Subcutaneous abdominal adipose tissue (tissue), 5 donors: ENCODE measurements at regions not wholly inside any gene's neighbourhood (a gene's known extent, or its start where the extent isn't known, plus 50 kb on each side); places are given as distances from the start of the nearest gene placed in this dataset.
A peak's percentile ranks its signal among the peaks of the same experiment; 100 is the strongest.

ENCODE experiments used
- H3K27ac ChIP-seq: one replicate; pipeline ENCODE4 v1.7.0; 2013; ENCODE audit warnings: low read depth, mild to moderate bottlenecking, inconsistent platforms, low read length, moderate library complexity
- H3K27me3 ChIP-seq, 5 donors: one replicate each; pipeline ENCODE4 v1.7.0; 2013; ENCODE audit warnings: low read length in 5 of 5, inconsistent platforms in 1 of 5; ENCODE audit not compliant: control insufficient read depth in 5 of 5, insufficient read depth in 4 of 5
- H3K36me3 ChIP-seq, 5 donors: one replicate each; pipeline ENCODE4 v1.7.0; 2013; ENCODE audit warnings: low read length in 5 of 5; ENCODE audit not compliant: control insufficient read depth in 5 of 5, insufficient read depth in 5 of 5
- H3K4me1 ChIP-seq, 5 donors: one replicate each; pipeline ENCODE4 v1.7.0; 2013; ENCODE audit warnings: low read length in 5 of 5, mild to moderate bottlenecking in 3 of 5, moderate library complexity in 1 of 5; ENCODE audit not compliant: control insufficient read depth in 5 of 5, insufficient read depth in 5 of 5
- H3K4me3 ChIP-seq, 5 donors: one replicate each; pipeline ENCODE4 v1.7.0; 2013; ENCODE audit warnings: low read length in 5 of 5, low read depth in 1 of 5
- H3K9ac ChIP-seq, 5 donors: one replicate each; pipeline ENCODE4 v1.7.0; 2013; ENCODE audit warnings: low read length in 5 of 5, mild to moderate bottlenecking in 4 of 5, moderate library complexity in 3 of 5
- H3K9me3 ChIP-seq, 5 donors: one replicate each; pipeline ENCODE4 v1.7.0; 2013; ENCODE audit warnings: low read length in 5 of 5; ENCODE audit not compliant: control insufficient read depth in 5 of 5
- donor health status: healthy.
- donor health status: healthy.
- donor health status: healthy.
- donor health status: healthy.
- donor health status: healthy.

- no peaks in the 10 kb centered on the region for H3K36me3 ChIP-seq
- peaks cover 0 to 11% (median 4%) of the 10 kb centered on the region in 5 donors for H3K9me3 ChIP-seq
- H3K27ac ChIP-seq = no peak overlapping the region
- H3K4me1 ChIP-seq = peaks cover 0 to 11% (median 7%) of the 10 kb centered on the region in 5 donors
- no peaks in the 10 kb centered on the region for H3K27me3 ChIP-seq
- no peak overlapping the region for H3K4me3 ChIP-seq
- H3K9ac ChIP-seq = no peak overlapping the region
Observed at GRCh38 chr6:14467591-14467990, 350.0 kb downstream of the CD83 start.

DNA sequence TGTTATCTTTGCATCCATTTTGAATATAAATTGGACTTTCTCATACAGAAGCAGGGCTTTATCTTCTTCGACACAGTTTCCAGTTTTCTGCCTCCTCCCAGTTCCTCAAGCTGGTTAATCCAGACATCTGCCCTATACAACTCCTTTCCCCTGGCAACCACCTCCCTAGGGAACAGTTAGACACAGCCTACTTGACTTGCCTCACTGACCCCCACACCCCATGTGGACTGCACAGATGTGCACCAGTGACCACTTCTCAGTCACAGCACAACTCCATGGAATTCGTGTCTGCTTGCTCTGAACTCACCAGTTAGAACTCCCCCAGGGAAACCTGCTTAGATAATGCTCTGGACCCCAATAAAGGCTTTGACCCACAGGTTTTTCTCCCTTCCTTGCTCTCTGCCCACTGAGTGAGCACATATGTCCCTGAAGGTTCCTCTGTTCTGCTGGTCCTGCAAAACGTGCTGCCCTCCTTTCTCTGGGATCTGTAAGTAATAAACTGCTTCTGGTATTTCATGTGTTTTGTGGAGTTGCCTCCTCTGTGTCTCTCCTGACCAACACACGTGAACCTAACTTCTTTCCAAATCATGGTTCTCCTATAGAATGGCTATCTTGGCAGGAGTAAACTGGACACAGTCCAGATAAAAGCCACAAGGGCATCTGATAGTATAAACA, 351.2 kb downstream of the CD83 start:
- H3K27ac ChIP-seq = no peak overlapping the region
- no peak overlapping the region for H3K4me3 ChIP-seq
- peaks cover 0 to 11% (median 4%) of the 10 kb centered on the region in 5 donors for H3K9me3 ChIP-seq
- H3K4me1 ChIP-seq = peaks cover 0 to 11% (median 7%) of the 10 kb centered on the region in 5 donors
- no peak overlapping the region for H3K9ac ChIP-seq
- H3K36me3 ChIP-seq = no peaks in the 10 kb centered on the region
- no peaks in the 10 kb centered on the region for H3K27me3 ChIP-seq

- Histone ChIP-seq H3K27ac (no peak overlapping the region), H3K36me3 (no peaks in the 10 kb centered on the region), H3K9ac (no peak overlapping the region), H3K9me3 (peaks cover 0 to 8% (median 4%) of the 10 kb centered on the region in 5 donors), H3K4me1 (peaks cover 0 to 7% (median 7%) of the 10 kb centered on the region in 5 donors), H3K4me3 (no peak overlapping the region), H3K27me3 (no peaks in the 10 kb centered on the region)
Observed at GRCh38 chr6:14470101-14470500, 352.5 kb downstream of the CD83 start.

DNA sequence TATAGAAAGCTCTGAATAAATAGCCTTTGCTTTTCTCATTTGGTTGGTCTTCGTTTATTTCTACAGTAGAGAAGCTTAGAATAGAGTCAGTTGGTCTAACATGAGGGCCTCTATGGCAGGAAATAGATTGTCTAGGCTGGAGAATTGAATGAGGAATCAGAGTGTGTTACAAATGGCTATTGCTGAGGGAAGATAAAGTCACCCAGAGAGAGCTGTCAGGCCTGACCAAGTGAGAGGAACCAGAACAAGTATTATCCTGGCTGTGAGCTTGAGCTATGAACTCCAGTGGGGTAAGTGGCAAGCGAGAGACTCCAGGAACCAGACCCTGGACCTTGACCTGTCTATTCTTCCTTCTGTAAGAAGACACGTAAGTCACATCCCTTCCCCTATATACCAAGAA, 353.1 kb downstream of the CD83 start:
- no peak overlapping the region for H3K9ac ChIP-seq
- H3K9me3 ChIP-seq = peaks cover 0 to 8% (median 4%) of the 10 kb centered on the region in 5 donors
- H3K36me3 ChIP-seq = no peaks in the 10 kb centered on the region
- H3K4me3 ChIP-seq = no peak overlapping the region
- H3K4me1 ChIP-seq = peaks cover 0 to 7% (median 7%) of the 10 kb centered on the region in 5 donors
- H3K27me3 ChIP-seq = no peaks in the 10 kb centered on the region
- H3K27ac ChIP-seq = no peak overlapping the region

GRCh38 chr6:14472255-14472985, 354.8 kb downstream of the CD83 start:
- Histone ChIP-seq H3K9ac (no peak overlapping the region), H3K9me3 (peaks cover 0 to 8% (median 4%) of the 10 kb centered on the region in 5 donors), H3K36me3 (no peaks in the 10 kb centered on the region), H3K27ac (no peak overlapping the region), H3K4me3 (no peak overlapping the region), H3K4me1 (peaks cover 6 to 19% (median 13%) of the 10 kb centered on the region in 5 donors), H3K27me3 (no peaks in the 10 kb centered on the region)

- Histone ChIP-seq H3K9me3 (peaks cover 0 to 8% (median 4%) of the 10 kb centered on the region in 5 donors), H3K4me1 (peaks cover 7 to 24% (median 13%) of the 10 kb centered on the region in 5 donors), H3K36me3 (no peaks in the 10 kb centered on the region), H3K4me3 (no peak overlapping the region), H3K9ac (no peak overlapping the region), H3K27ac (no peak overlapping the region), H3K27me3 (no peaks in the 10 kb centered on the region)
Observed at GRCh38 chr6:14472986-14473337, 355.4 kb downstream of the CD83 start.

DNA sequence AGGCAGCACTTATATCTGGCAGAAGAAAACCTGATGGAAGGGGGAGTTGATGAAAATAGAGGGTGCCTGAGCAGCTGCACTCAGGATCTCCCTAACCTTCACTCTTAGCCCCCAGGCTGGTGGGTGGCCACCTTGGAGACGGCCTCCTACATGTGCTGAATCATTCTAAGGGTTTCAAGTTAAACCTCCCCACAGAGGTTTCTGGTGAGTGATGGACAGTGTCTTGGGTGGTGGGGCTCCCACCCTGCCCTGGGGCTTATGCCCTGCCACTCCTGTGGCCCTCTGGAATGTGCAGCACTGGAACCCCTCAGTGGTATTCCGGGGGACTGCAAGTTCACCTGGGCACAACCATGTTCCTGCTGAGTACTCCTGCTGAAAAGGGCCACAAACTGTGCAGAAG, 357.2 kb downstream of the CD83 start:
- no peaks in the 10 kb centered on the region for H3K27me3 ChIP-seq
- peaks cover 10 to 22% (median 11%) of the 10 kb centered on the region in 5 donors for H3K4me1 ChIP-seq
- no peaks in the 10 kb centered on the region for H3K36me3 ChIP-seq
- H3K27ac ChIP-seq = no peak overlapping the region
- H3K9ac ChIP-seq = no peak overlapping the region
- H3K9me3 ChIP-seq = no peaks in the 10 kb centered on the region
- no peak overlapping the region for H3K4me3 ChIP-seq

- H3K4me1 ChIP-seq = peaks cover 10 to 22% (median 11%) of the 10 kb centered on the region in 5 donors
- H3K36me3 ChIP-seq = no peaks in the 10 kb centered on the region
- no peak overlapping the region for H3K27ac ChIP-seq
- no peak overlapping the region for H3K9ac ChIP-seq
- no peaks in the 10 kb centered on the region for H3K27me3 ChIP-seq
- H3K4me3 ChIP-seq = no peak overlapping the region
- H3K9me3 ChIP-seq = no peaks in the 10 kb centered on the region
Observed at GRCh38 chr6:14475306-14475705, 357.7 kb downstream of the CD83 start.

GRCh38 chr6:14476793-14477531, 359.4 kb downstream of the CD83 start:
- Histone ChIP-seq H3K36me3 (no peaks in the 10 kb centered on the region), H3K27me3 (no peaks in the 10 kb centered on the region), H3K27ac (no peak overlapping the region), H3K4me3 (peak overlapping the region in 3 of 5 donors; percentile 22 to 28 (median 22)), H3K9ac (no peak overlapping the region), H3K9me3 (no peaks in the 10 kb centered on the region), H3K4me1 (peaks cover 10 to 22% (median 11%) of the 10 kb centered on the region in 5 donors)

- H3K9ac ChIP-seq = no peak overlapping the region
- no peak overlapping the region for H3K4me3 ChIP-seq
- H3K27me3 ChIP-seq = no peaks in the 10 kb centered on the region
- H3K36me3 ChIP-seq = no peaks in the 10 kb centered on the region
- H3K9me3 ChIP-seq = no peaks in the 10 kb centered on the region
- H3K27ac ChIP-seq = no peak overlapping the region
- peaks cover 10 to 22% (median 11%) of the 10 kb centered on the region in 5 donors for H3K4me1 ChIP-seq
Observed at GRCh38 chr6:14477559-14477958, 360.0 kb downstream of the CD83 start.
